ENCODE measurements at regions not wholly inside any gene's neighbourhood (a gene's known extent, or its start where the extent isn't known, plus 50 kb on each side); places are given as distances from the start of the nearest gene placed in this dataset.

GRCh38 chr4:83725336-83726085, 189.6 kb downstream of the GPAT3 start:
- WGBS, 2 donors: 88 to 94% methylated on average over 6 of the region's 6 CpGs
- intact Hi-C loops (cut with DNase I): no loop called here

GRCh38 chr4:83724485-83725335, 188.8 kb downstream of the GPAT3 start:
- Histone ChIP-seq H3K27me3 (no peaks in the 10 kb centered on the region), H3K4me1 (no peaks in the 10 kb centered on the region), H3K9me3 (no peaks in the 10 kb centered on the region), H3K4me3 (replicated peaks in 1 of 3) (no peak overlapping the region), H3K27ac (no peak overlapping the region), H3K36me3 (no peaks in the 10 kb centered on the region)
- WGBS, 2 donors: 69 to 85% methylated on average over 14 of the region's 14 CpGs
- no peak for DNase-seq
- TF ChIP-seq POLR2A (IDR thresholded peaks at IDR 0.05): no peak
- TF ChIP-seq, protein P1, sequence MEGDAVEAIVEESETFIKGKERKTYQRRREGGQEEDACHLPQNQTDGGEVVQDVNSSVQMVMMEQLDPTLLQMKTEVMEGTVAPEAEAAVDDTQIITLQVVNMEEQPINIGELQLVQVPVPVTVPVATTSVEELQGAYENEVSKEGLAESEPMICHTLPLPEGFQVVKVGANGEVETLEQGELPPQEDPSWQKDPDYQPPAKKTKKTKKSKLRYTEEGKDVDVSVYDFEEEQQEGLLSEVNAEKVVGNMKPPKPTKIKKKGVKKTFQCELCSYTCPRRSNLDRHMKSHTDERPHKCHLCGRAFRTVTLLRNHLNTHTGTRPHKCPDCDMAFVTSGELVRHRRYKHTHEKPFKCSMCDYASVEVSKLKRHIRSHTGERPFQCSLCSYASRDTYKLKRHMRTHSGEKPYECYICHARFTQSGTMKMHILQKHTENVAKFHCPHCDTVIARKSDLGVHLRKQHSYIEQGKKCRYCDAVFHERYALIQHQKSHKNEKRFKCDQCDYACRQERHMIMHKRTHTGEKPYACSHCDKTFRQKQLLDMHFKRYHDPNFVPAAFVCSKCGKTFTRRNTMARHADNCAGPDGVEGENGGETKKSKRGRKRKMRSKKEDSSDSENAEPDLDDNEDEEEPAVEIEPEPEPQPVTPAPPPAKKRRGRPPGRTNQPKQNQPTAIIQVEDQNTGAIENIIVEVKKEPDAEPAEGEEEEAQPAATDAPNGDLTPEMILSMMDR (IDR thresholded peaks at IDR 0.05): no peak
- intact Hi-C loops (cut with DNase I): no loop called here

More at GRCh38 chr4:83725336-83726085, 189.6 kb downstream of the GPAT3 start:
- Histone ChIP-seq H3K4me1 (no peaks in the 10 kb centered on the region), H3K9me3 (no peaks in the 10 kb centered on the region), H3K27ac (no peak overlapping the region), H3K36me3 (no peaks in the 10 kb centered on the region), H3K4me3 (replicated peaks in 1 of 3) (no peak overlapping the region), H3K27me3 (no peaks in the 10 kb centered on the region)
- no peak for DNase-seq
- TF ChIP-seq, protein P1 (IDR thresholded peaks at IDR 0.05): no peak
- TF ChIP-seq POLR2A (IDR thresholded peaks at IDR 0.05): no peak

GRCh38 chr4:83723609-83724008, 187.7 kb downstream of the GPAT3 start:
- no peak for DNase-seq
- no peak overlapping the region for H3K27ac ChIP-seq

GRCh38 chr4:83722730-83723269, 186.9 kb downstream of the GPAT3 start:
- Histone ChIP-seq H3K9me3 (no peaks in the 10 kb centered on the region), H3K4me1 (no peaks in the 10 kb centered on the region), H3K27ac (no peak overlapping the region), H3K27me3 (no peaks in the 10 kb centered on the region), H3K36me3 (no peaks in the 10 kb centered on the region), H3K4me3 (replicated peaks in 1 of 3) (no peak overlapping the region)
- 81 to 83% methylated on average over 5 of the region's 5 CpGs for WGBS, 2 donors
- no peak for DNase-seq
- TF ChIP-seq, protein P1 (IDR thresholded peaks at IDR 0.05): no peak
- no peak for TF ChIP-seq POLR2A (IDR thresholded peaks at IDR 0.05)
- intact Hi-C loops (cut with DNase I): no loop called here

More at GRCh38 chr4:83723609-83724008, 187.7 kb downstream of the GPAT3 start:
- H3K36me3 ChIP-seq: no peaks in the 10 kb centered on the region
- WGBS, 2 donors: 84 to 86% methylated on average over 6 of the region's 6 CpGs
- intact Hi-C loops (cut with DNase I): no loop called here
- no peaks in the 10 kb centered on the region for H3K4me1 ChIP-seq
- H3K27me3 ChIP-seq: no peaks in the 10 kb centered on the region
- H3K9me3 ChIP-seq: no peaks in the 10 kb centered on the region
- TF ChIP-seq POLR2A (IDR thresholded peaks at IDR 0.05): no peak
- TF ChIP-seq, protein P1 (IDR thresholded peaks at IDR 0.05): no peak
- no peak overlapping the region for H3K4me3 ChIP-seq (replicated peaks in 1 of 3)
